Activated CD4-positive, alpha-beta T cell treated with anti-CD3 and anti-CD28 coated beads for 36 hours (primary cell): ENCODE measurements at regions not wholly inside any gene's neighbourhood (a gene's known extent, or its start where the extent isn't known, plus 50 kb on each side); places are given as distances from the start of the nearest gene placed in this dataset.

ENCODE experiments used
- ATAC-seq: fragments of 200-7000 bp; cut with Tn5 transposase; one replicate; pipeline ENCODE4 v1.10.0; 2021; ENCODE audit warnings: mild to moderate bottlenecking, moderate library complexity
- CTCF ChIA-PET: fragments of 350-600 bp; sonication (Branson Sonifier 250); formaldehyde crosslinking; loops from one replicate; lab custom pipeline; 2021; ENCODE audit warnings: antibody characterized with exemption; lab: Charles Lee
- POLR2A ChIA-PET: fragments of 350-600 bp; sonication (Branson Sonifier 250); formaldehyde crosslinking; loops from one replicate; lab custom pipeline; 2021; ENCODE audit warnings: antibody characterized with exemption, inconsistent platforms; lab: Charles Lee
- DNase-seq: peaks from one replicate; pipeline ENCODE4 v3.0.0-alpha.2; 2020
- H3K27ac Mint-ChIP-seq: one replicate; pipeline ENCODE4 v1.8.0; 2021; ENCODE audit warnings: mixed read lengths
- H3K27me3 Mint-ChIP-seq: one replicate; pipeline ENCODE4 v1.8.0; 2021; ENCODE audit warnings: mixed read lengths
- H3K36me3 Mint-ChIP-seq: one replicate; pipeline ENCODE4 v1.8.0; 2021; ENCODE audit warnings: low read depth, mixed read lengths
- H3K4me1 Mint-ChIP-seq: one replicate; pipeline ENCODE4 v1.8.0; 2021; ENCODE audit warnings: mixed read lengths
- H3K4me3 Mint-ChIP-seq: one replicate; pipeline ENCODE4 v1.8.0; 2021; ENCODE audit warnings: mild to moderate bottlenecking, moderate library complexity, mixed read lengths
- H3K9me3 Mint-ChIP-seq: one replicate; pipeline ENCODE4 v1.8.0; 2021; ENCODE audit warnings: low read depth, mixed read lengths
- intact Hi-C, 2 experiments: fragments of 100-400 bp; cut with DNase I in 1 of 2; cut with micrococcal nuclease in 1 of 2; formaldehyde crosslinking; loops; one replicate each; pipeline versions ENCODE4 v1.14.2 to v1.15.1; 2022 to 2024; cut with DNase I, micrococcal nuclease

- ATAC-seq (no peak), DNase-seq (no peak)
- Mint-ChIP-seq H3K4me3 (no peak overlapping the region), H3K4me1 (no peaks in the 10 kb centered on the region), H3K9me3 (peaks cover 2% of the 10 kb centered on the region), H3K36me3 (no peaks in the 10 kb centered on the region), H3K27me3 (peaks cover 8% of the 10 kb centered on the region), H3K27ac (no peak overlapping the region)
- ChIA-PET CTCF (interaction anchor here (1.0 kb wide), 1 partner anchor 8 kb away, joined by 3 read pairs; no protein-coding TSS in a partner anchor), POLR2A (no interaction called here)
- intact Hi-C loops = no loop called here
Measured at GRCh38 chr3:178369006-178369405, 167.2 kb upstream of the KCNMB2 start.

- Mint-ChIP-seq H3K4me1 (no peaks in the 10 kb centered on the region), H3K27ac (no peak overlapping the region), H3K27me3 (peaks cover 8% of the 10 kb centered on the region), H3K4me3 (no peak overlapping the region), H3K9me3 (no peaks in the 10 kb centered on the region), H3K36me3 (no peaks in the 10 kb centered on the region)
- intact Hi-C loops = no loop called here
- ATAC-seq (no peak), DNase-seq (no peak)
- ChIA-PET POLR2A (no interaction called here), CTCF (no interaction called here)
Measured at GRCh38 chr3:178369811-178370210, 166.4 kb upstream of the KCNMB2 start.

GRCh38 chr3:178370387-178370786 lies 165.8 kb upstream of the KCNMB2 start:
- ChIA-PET POLR2A (no interaction called here), CTCF (no interaction called here)
- intact Hi-C loops = no loop called here
- no peak for ATAC-seq
- no peak for DNase-seq
- H3K4me3 Mint-ChIP-seq = no peak overlapping the region
- no peaks in the 10 kb centered on the region for H3K9me3 Mint-ChIP-seq
- H3K27ac Mint-ChIP-seq = no peak overlapping the region
- H3K36me3 Mint-ChIP-seq = no peaks in the 10 kb centered on the region
- H3K27me3 Mint-ChIP-seq = peaks cover 8% of the 10 kb centered on the region
- H3K4me1 Mint-ChIP-seq = no peaks in the 10 kb centered on the region

- no peaks in the 10 kb centered on the region for H3K36me3 Mint-ChIP-seq
- no peak for DNase-seq
- intact Hi-C loops = loop anchor here in 1 of 2 experiments (10.0 kb wide), 1 partner anchor 1337 kb away; no protein-coding TSS in a partner anchor
- H3K27ac Mint-ChIP-seq = no peak overlapping the region
- CTCF ChIA-PET = no interaction called here
- ATAC-seq = no peak
- H3K4me1 Mint-ChIP-seq = no peaks in the 10 kb centered on the region
- peaks cover 4% of the 10 kb centered on the region for H3K27me3 Mint-ChIP-seq
- no peaks in the 10 kb centered on the region for H3K9me3 Mint-ChIP-seq
- no peak overlapping the region for H3K4me3 Mint-ChIP-seq
- POLR2A ChIA-PET = no interaction called here
Measured at GRCh38 chr3:178381555-178381954, 154.7 kb upstream of the KCNMB2 start.

- intact Hi-C loops = loop anchor here in 1 of 2 experiments (10.0 kb wide), 1 partner anchor 1337 kb away; no protein-coding TSS in a partner anchor
- H3K4me3 Mint-ChIP-seq = no peak overlapping the region
- H3K36me3 Mint-ChIP-seq = no peaks in the 10 kb centered on the region
- CTCF ChIA-PET = no interaction called here
- H3K4me1 Mint-ChIP-seq = no peaks in the 10 kb centered on the region
- no peak overlapping the region for H3K27ac Mint-ChIP-seq
- no peaks in the 10 kb centered on the region for H3K9me3 Mint-ChIP-seq
- ATAC-seq (no peak), DNase-seq (no peak)
- POLR2A ChIA-PET = no interaction called here
- peaks cover 5% of the 10 kb centered on the region for H3K27me3 Mint-ChIP-seq
Measured at GRCh38 chr3:178381971-178382448, 154.2 kb upstream of the KCNMB2 start.

- H3K27ac Mint-ChIP-seq = no peak overlapping the region
- peaks cover 6% of the 10 kb centered on the region for H3K27me3 Mint-ChIP-seq
- POLR2A ChIA-PET = no interaction called here
- H3K36me3 Mint-ChIP-seq = no peaks in the 10 kb centered on the region
- CTCF ChIA-PET = interaction anchor here (0.5 kb wide), 1 partner anchor 572 kb away, joined by 3 read pairs; no protein-coding TSS in a partner anchor
- no peak overlapping the region for H3K4me3 Mint-ChIP-seq
- no peaks in the 10 kb centered on the region for H3K4me1 Mint-ChIP-seq
- no peak for ATAC-seq
- H3K9me3 Mint-ChIP-seq = no peaks in the 10 kb centered on the region
- intact Hi-C loops = loop anchor here in 1 of 2 experiments (10.0 kb wide), 1 partner anchor 1338 kb away; no protein-coding TSS in a partner anchor
- DNase-seq = no peak
Measured at GRCh38 chr3:178382449-178383061, 153.7 kb upstream of the KCNMB2 start.

GRCh38 chr3:178384321-178385230 lies 151.7 kb upstream of the KCNMB2 start:
- POLR2A ChIA-PET = no interaction called here
- no peak for DNase-seq
- CTCF ChIA-PET = interaction anchor here (0.6 to 1.7 kb wide), 12 partner anchors 10 to 1512 kb away, joined by 3 to 7 read pairs (median 3); no protein-coding TSS in a partner anchor
- no peaks in the 10 kb centered on the region for H3K36me3 Mint-ChIP-seq
- no peaks in the 10 kb centered on the region for H3K9me3 Mint-ChIP-seq
- intact Hi-C loops = loop anchor here (2.0 to 10.0 kb wide), 2 partner anchors 1340 to 1512 kb away; no protein-coding TSS in a partner anchor
- H3K4me3 Mint-ChIP-seq = no peak overlapping the region
- no peak overlapping the region for H3K27ac Mint-ChIP-seq
- H3K27me3 Mint-ChIP-seq = peaks cover 8% of the 10 kb centered on the region
- H3K4me1 Mint-ChIP-seq = no peaks in the 10 kb centered on the region
- ATAC-seq = no peak

- intact Hi-C loops = loop anchor here (2.0 to 10.0 kb wide), 2 partner anchors 1341 to 1513 kb away; no protein-coding TSS in a partner anchor
- Mint-ChIP-seq H3K27ac (no peak overlapping the region), H3K36me3 (no peaks in the 10 kb centered on the region), H3K9me3 (no peaks in the 10 kb centered on the region), H3K4me3 (no peak overlapping the region), H3K4me1 (no peaks in the 10 kb centered on the region), H3K27me3 (peaks cover 9% of the 10 kb centered on the region)
- DNase-seq = peak; percentile 13
- CTCF ChIA-PET = interaction anchor here (0.6 to 1.7 kb wide), 14 partner anchors 9 to 1512 kb away, joined by 3 to 7 read pairs (median 3); no protein-coding TSS in a partner anchor
- no peak for ATAC-seq
- POLR2A ChIA-PET = no interaction called here
Measured at GRCh38 chr3:178385280-178385952, 150.8 kb upstream of the KCNMB2 start.

GRCh38 chr3:178386401-178386800 lies 149.8 kb upstream of the KCNMB2 start:
- intact Hi-C loops = loop anchor here in 1 of 2 experiments (10.0 kb wide), 1 partner anchor 1342 kb away; no protein-coding TSS in a partner anchor
- no peaks in the 10 kb centered on the region for H3K4me1 Mint-ChIP-seq
- CTCF ChIA-PET = interaction anchor here (1.1 to 1.7 kb wide), 2 partner anchors 44 to 1335 kb away, joined by 3 to 7 read pairs; no protein-coding TSS in a partner anchor
- H3K36me3 Mint-ChIP-seq = no peaks in the 10 kb centered on the region
- peak; percentile 9 for DNase-seq
- H3K27me3 Mint-ChIP-seq = peaks cover 13% of the 10 kb centered on the region
- ATAC-seq = peak; percentile 71
- H3K4me3 Mint-ChIP-seq = no peak overlapping the region
- no peak overlapping the region for H3K27ac Mint-ChIP-seq
- POLR2A ChIA-PET = no interaction called here
- H3K9me3 Mint-ChIP-seq = no peaks in the 10 kb centered on the region

- H3K36me3 Mint-ChIP-seq = no peaks in the 10 kb centered on the region
- no peak overlapping the region for H3K4me3 Mint-ChIP-seq
- peaks cover 13% of the 10 kb centered on the region for H3K27me3 Mint-ChIP-seq
- H3K4me1 Mint-ChIP-seq = no peaks in the 10 kb centered on the region
- DNase-seq (no peak), ATAC-seq (no peak)
- intact Hi-C loops = loop anchor here in 1 of 2 experiments (10.0 kb wide), 1 partner anchor 1342 kb away; no protein-coding TSS in a partner anchor
- H3K9me3 Mint-ChIP-seq = no peaks in the 10 kb centered on the region
- H3K27ac Mint-ChIP-seq = no peak overlapping the region
- CTCF ChIA-PET = no interaction called here
- POLR2A ChIA-PET = no interaction called here
Measured at GRCh38 chr3:178386880-178387279, 149.4 kb upstream of the KCNMB2 start.

GRCh38 chr3:178388473-178388872 lies 147.8 kb upstream of the KCNMB2 start:
- no peaks in the 10 kb centered on the region for H3K9me3 Mint-ChIP-seq
- no peak overlapping the region for H3K27ac Mint-ChIP-seq
- POLR2A ChIA-PET = no interaction called here
- CTCF ChIA-PET = interaction anchor here (0.9 kb wide), 1 partner anchor 15 kb away, joined by 3 read pairs; no protein-coding TSS in a partner anchor
- H3K4me3 Mint-ChIP-seq = no peak overlapping the region
- H3K4me1 Mint-ChIP-seq = peaks cover 4% of the 10 kb centered on the region
- ATAC-seq (no peak), DNase-seq (no peak)
- intact Hi-C loops = loop anchor here in 1 of 2 experiments (10.0 kb wide), 1 partner anchor 1344 kb away; no protein-coding TSS in a partner anchor
- H3K27me3 Mint-ChIP-seq = peaks cover 11% of the 10 kb centered on the region
- no peaks in the 10 kb centered on the region for H3K36me3 Mint-ChIP-seq
